Lower leg skin (tissue), 3 donors: ENCODE measurements at regions not wholly inside any gene's neighbourhood (a gene's known extent, or its start where the extent isn't known, plus 50 kb on each side); places are given as distances from the start of the nearest gene placed in this dataset.

Source experiments
- POLR2A ChIP-seq, 2 donors: fragments of 450-650 bp; IDR thresholded peaks; one replicate each; pipeline ENCODE4 v1.6.1; 2016 to 2017; ENCODE audit warnings: antibody characterized with exemption in 2 of 2, mild to moderate bottlenecking in 1 of 2, moderate library complexity in 1 of 2
- TF ChIP-seq, protein P1 (sequence below), 3 donors: fragments of 450-650 bp; IDR thresholded peaks; one replicate each; pipeline ENCODE4 v1.5.1; 2016; ENCODE audit warnings: antibody characterized with exemption in 3 of 3, mild to moderate bottlenecking in 3 of 3, moderate library complexity in 2 of 3

DNA sequence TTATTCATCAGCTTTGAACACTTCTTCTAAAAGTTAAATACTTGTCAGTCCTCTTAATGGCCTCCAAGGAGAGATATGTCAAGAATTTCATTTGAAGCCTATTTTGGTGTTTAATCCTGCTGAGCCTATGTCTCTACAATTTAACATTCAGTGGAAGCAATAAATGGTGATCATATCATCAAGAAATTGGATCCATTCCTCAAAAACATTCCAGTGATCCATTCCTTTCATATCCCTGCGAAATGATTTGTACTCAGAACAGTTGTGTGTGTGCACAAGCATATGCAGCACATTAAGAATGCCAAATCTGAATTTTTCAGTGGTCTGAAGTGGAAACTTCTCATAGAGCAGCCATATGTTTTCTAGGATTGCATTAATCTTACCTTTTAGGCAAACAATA lies 373.7 kb upstream of the SYT1 start:
- TF ChIP-seq POLR2A (IDR thresholded peaks at IDR 0.05): no peak
- TF ChIP-seq, protein P1, sequence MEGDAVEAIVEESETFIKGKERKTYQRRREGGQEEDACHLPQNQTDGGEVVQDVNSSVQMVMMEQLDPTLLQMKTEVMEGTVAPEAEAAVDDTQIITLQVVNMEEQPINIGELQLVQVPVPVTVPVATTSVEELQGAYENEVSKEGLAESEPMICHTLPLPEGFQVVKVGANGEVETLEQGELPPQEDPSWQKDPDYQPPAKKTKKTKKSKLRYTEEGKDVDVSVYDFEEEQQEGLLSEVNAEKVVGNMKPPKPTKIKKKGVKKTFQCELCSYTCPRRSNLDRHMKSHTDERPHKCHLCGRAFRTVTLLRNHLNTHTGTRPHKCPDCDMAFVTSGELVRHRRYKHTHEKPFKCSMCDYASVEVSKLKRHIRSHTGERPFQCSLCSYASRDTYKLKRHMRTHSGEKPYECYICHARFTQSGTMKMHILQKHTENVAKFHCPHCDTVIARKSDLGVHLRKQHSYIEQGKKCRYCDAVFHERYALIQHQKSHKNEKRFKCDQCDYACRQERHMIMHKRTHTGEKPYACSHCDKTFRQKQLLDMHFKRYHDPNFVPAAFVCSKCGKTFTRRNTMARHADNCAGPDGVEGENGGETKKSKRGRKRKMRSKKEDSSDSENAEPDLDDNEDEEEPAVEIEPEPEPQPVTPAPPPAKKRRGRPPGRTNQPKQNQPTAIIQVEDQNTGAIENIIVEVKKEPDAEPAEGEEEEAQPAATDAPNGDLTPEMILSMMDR (IDR thresholded peaks at IDR 0.05): no peak
